ENCODE measurements at regions not wholly inside any gene's neighbourhood (a gene's known extent, or its start where the extent isn't known, plus 50 kb on each side); places are given as distances from the start of the nearest gene placed in this dataset.

GRCh38 chr18:66722671-66723070 is 118.8 kb upstream of the CDH19 start:
- no peak for TF ChIP-seq REST (IDR thresholded peaks at IDR 0.05; ENCODE audit: low read depth)
- no peak for TF ChIP-seq YY1 (IDR thresholded peaks at IDR 0.05; ENCODE audit: low read depth)
- TF ChIP-seq EP300 (IDR thresholded peaks at IDR 0.05; ENCODE audit: borderline replicate concordance): no peak
- no peak for TF ChIP-seq TCF12 (IDR thresholded peaks at IDR 0.05; ENCODE audit: low read depth)
- no peak for TF ChIP-seq MAX (IDR thresholded peaks at IDR 0.05)
